ENCODE measurements at regions not wholly inside any gene's neighbourhood (a gene's known extent, or its start where the extent isn't known, plus 50 kb on each side); places are given as distances from the start of the nearest gene placed in this dataset.

GRCh38 chr12:124130691-124131591, 157.9 kb downstream of the ZNF664 start:
- Histone ChIP-seq H3K27ac (peak overlapping the region in 2 of 5 donors; percentile 22 to 55), H3K27me3 (no peaks in the 10 kb centered on the region), H3K36me3 (no peaks in the 10 kb centered on the region), H3K9me3 (no peaks in the 10 kb centered on the region), H3K4me3 (no peak overlapping the region), H3K4me1 (peaks cover 7 to 15% (median 14%) of the 10 kb centered on the region in 4 donors)
- TF ChIP-seq EP300 (IDR thresholded peaks at IDR 0.05), result no peak
- no peak for TF ChIP-seq POLR2AphosphoS5 (IDR thresholded peaks at IDR 0.05)
- TF ChIP-seq CTCF (IDR thresholded peaks at IDR 0.05), result no peak
- TF ChIP-seq POLR2A (IDR thresholded peaks at IDR 0.05), result no peak
- peak; percentile 44 to 76 for DNase-seq
- 26 to 49% (median 41%) methylated on average over 9 of the region's 9 CpGs for WGBS, 5 donors
- intact Hi-C loops (cut with DNase I; ENCODE audit: low total_unique reads), result no loop called here

GRCh38 chr12:124131659-124132058, 158.6 kb downstream of the ZNF664 start:
- no peak for TF ChIP-seq CTCF (IDR thresholded peaks at IDR 0.05)
- TF ChIP-seq POLR2AphosphoS5 (IDR thresholded peaks at IDR 0.05), result no peak
- no peak for TF ChIP-seq POLR2A (IDR thresholded peaks at IDR 0.05)
- no peak for TF ChIP-seq EP300 (IDR thresholded peaks at IDR 0.05)
- WGBS, 5 donors, result 86 to 92% (median 91%) methylated on average over 5 of the region's 5 CpGs
- H3K9me3 ChIP-seq, result no peaks in the 10 kb centered on the region
- H3K4me1 ChIP-seq, result peaks cover 7 to 15% (median 14%) of the 10 kb centered on the region in 4 donors
- H3K27ac ChIP-seq, result peak overlapping the region in 1 of 5 donors; percentile 55
- intact Hi-C loops (cut with DNase I; ENCODE audit: low total_unique reads), result no loop called here
- H3K4me3 ChIP-seq, result no peak overlapping the region
- H3K36me3 ChIP-seq, result no peaks in the 10 kb centered on the region
- no peaks in the 10 kb centered on the region for H3K27me3 ChIP-seq
- DNase-seq, result no peak

- H3K9me3 ChIP-seq, result peaks cover 0 to 8% (median 0%) of the 10 kb centered on the region in 4 donors
- peaks cover 7 to 15% (median 14%) of the 10 kb centered on the region in 4 donors for H3K4me1 ChIP-seq
- no peak for DNase-seq
- H3K4me3 ChIP-seq, result no peak overlapping the region
- WGBS, 5 donors, result 91 to 100% (median 100%) methylated on average over 2 of the region's 2 CpGs
- no peaks in the 10 kb centered on the region for H3K36me3 ChIP-seq
- no peak overlapping the region for H3K27ac ChIP-seq
- no peak for TF ChIP-seq POLR2A (IDR thresholded peaks at IDR 0.05)
- TF ChIP-seq CTCF (IDR thresholded peaks at IDR 0.05), result no peak
- no peak for TF ChIP-seq POLR2AphosphoS5 (IDR thresholded peaks at IDR 0.05)
- TF ChIP-seq EP300 (IDR thresholded peaks at IDR 0.05), result no peak
- no peaks in the 10 kb centered on the region for H3K27me3 ChIP-seq
- intact Hi-C loops (cut with DNase I; ENCODE audit: low total_unique reads), result no loop called here
These were observed 159.5 kb downstream of the ZNF664 start for GRCh38 chr12:124132530-124132929.

GRCh38 chr12:124136796-124137195, 158.1 kb upstream of the RFLNA start:
- no peaks in the 10 kb centered on the region for H3K27me3 ChIP-seq
- intact Hi-C loops (cut with DNase I; ENCODE audit: low total_unique reads), result no loop called here
- DNase-seq, result no peak
- peaks cover 0 to 9% (median 0%) of the 10 kb centered on the region in 4 donors for H3K9me3 ChIP-seq
- H3K4me3 ChIP-seq, result no peak overlapping the region
- no peaks in the 10 kb centered on the region for H3K4me1 ChIP-seq
- no peak overlapping the region for H3K27ac ChIP-seq
- TF ChIP-seq EP300 (IDR thresholded peaks at IDR 0.05) (no peak), POLR2AphosphoS5 (IDR thresholded peaks at IDR 0.05) (no peak), POLR2A (IDR thresholded peaks at IDR 0.05) (no peak), CTCF (IDR thresholded peaks at IDR 0.05) (no peak)
- no peaks in the 10 kb centered on the region for H3K36me3 ChIP-seq
